OCI-LY3 (cell line): ENCODE measurements at regions not wholly inside any gene's neighbourhood (a gene's known extent, or its start where the extent isn't known, plus 50 kb on each side); places are given as distances from the start of the nearest gene placed in this dataset.

Experiments used
- CTCF ChIP-seq: fragments of 200-600, 300-600 bp; sonication (generic); IDR thresholded peaks from 2 replicates; pipeline ENCODE4 v1.5.1; 2014; ENCODE audit warnings: antibody characterized with exemption, low read length, low read depth
- EZH2phosphoT487 ChIP-seq: fragments of 200-600 bp; shearing (Covaris generic); IDR thresholded peaks from 2 replicates; pipeline ENCODE4 v1.6.1; 2018; ENCODE audit warnings: antibody characterized with exemption, mixed run types, low read depth

GRCh38 chr4:26196567-26196966 is 124.2 kb upstream of the RBPJ start:
- TF ChIP-seq CTCF = no peak
- no peak for TF ChIP-seq EZH2phosphoT487
